H1 (cell line): ENCODE measurements at regions not wholly inside any gene's neighbourhood (a gene's known extent, or its start where the extent isn't known, plus 50 kb on each side); places are given as distances from the start of the nearest gene placed in this dataset.

Experiments used
- CTCF ChIA-PET: fragments of 300-600 bp; sonication (Branson Sonifier 250); formaldehyde crosslinking; loops from one replicate; lab custom pipeline; 2021; ENCODE audit not compliant: partially characterized antibody; lab: Charles Lee
- POLR2A ChIA-PET: fragments of 300-600 bp; sonication (Branson Sonifier 250); formaldehyde crosslinking; loops from one replicate; lab custom pipeline; 2021; ENCODE audit warnings: inconsistent platforms; ENCODE audit not compliant: partially characterized antibody; lab: Charles Lee
- DNase-seq, 2 experiments: peaks; one replicate each; pipeline versions ENCODE4 v3.0.0 to v3.0.0-alpha.2; 2010 to 2022; ENCODE audit warnings: low spot score in 2 of 2, low read depth in 1 of 2, mixed read lengths in 1 of 2
- FAIRE-seq: peaks from 2 replicates; lab custom pipeline; 2011; peaks lifted over from hg19 to GRCh38; lab: Jason Lieb, UNC
- H2AFZ ChIP-seq: 2 replicates; pipeline ENCODE4 v1.8.1; 2012; ENCODE audit warnings: low read length, inconsistent platforms
- H2AK5ac ChIP-seq: 2 replicates; pipeline ENCODE4 v1.6.1; 2013; ENCODE audit warnings: low read depth, low read length
- H2BK120ac ChIP-seq: replicated peaks from 2 replicates; pipeline ENCODE3; 2013; ENCODE audit warnings: low read depth, low read length, inconsistent platforms
- H2BK12ac ChIP-seq: 2 replicates; pipeline ENCODE4 v1.6.1; 2013; ENCODE audit warnings: low read depth, low read length
- H2BK15ac ChIP-seq: 2 replicates; pipeline ENCODE4 v1.6.1; 2013; ENCODE audit warnings: low read length
- H2BK20ac ChIP-seq: 2 replicates; pipeline ENCODE4 v1.6.1; 2013; ENCODE audit warnings: low read length
- H2BK5ac ChIP-seq: 2 replicates; pipeline ENCODE4 v1.6.1; 2013; ENCODE audit warnings: low read depth, low read length
- H3K14ac ChIP-seq: 2 replicates; pipeline ENCODE4 v1.6.1; 2013; ENCODE audit warnings: inconsistent platforms; ENCODE audit not compliant: insufficient read length
- H3K18ac ChIP-seq: 2 replicates; pipeline ENCODE4 v1.6.1; 2013; ENCODE audit warnings: low read length; ENCODE audit errors: extremely low read depth
- H3K23ac ChIP-seq: 2 replicates; pipeline ENCODE4 v1.6.1; 2013; ENCODE audit warnings: inconsistent platforms; ENCODE audit not compliant: insufficient read length
- H3K23me2 ChIP-seq: 2 replicates; pipeline ENCODE4 v1.6.1; 2013; ENCODE audit warnings: low read depth, low read length
- H3K27ac ChIP-seq: 2 replicates; pipeline ENCODE4 v1.6.1; 2011; ENCODE audit warnings: low read depth, low read length, inconsistent platforms
- H3K27me3 ChIP-seq, 4 experiments: replicated peaks in 1 of 4; 1 replicate in 1 of 4; 2 replicates in 3 of 4; pipeline versions ENCODE4 v1.6.1 to v1.8.1; 2011 to 2013; ENCODE audit warnings: low read length in 3 of 4, mild to moderate bottlenecking in 3 of 4, inconsistent platforms in 2 of 4, mixed read lengths in 2 of 4, moderate library complexity in 1 of 4; ENCODE audit not compliant: control insufficient read depth in 3 of 4, insufficient read depth in 3 of 4; ENCODE audit errors: extremely low read depth in 1 of 4
- H3K36me3 ChIP-seq, 4 experiments: 2 replicates each; pipeline versions ENCODE4 v1.6.1 to v1.8.1; 2011 to 2013; ENCODE audit warnings: mild to moderate bottlenecking in 4 of 4, low read length in 3 of 4, moderate library complexity in 2 of 4, control low read depth in 1 of 4, inconsistent platforms in 1 of 4; ENCODE audit not compliant: insufficient read depth in 4 of 4, control insufficient read depth in 2 of 4
- H3K4ac ChIP-seq: replicated peaks from 2 replicates; pipeline ENCODE3; 2013; ENCODE audit warnings: low read length, low read depth, mixed read lengths, inconsistent platforms; ENCODE audit not compliant: insufficient read length
- H3K4me1 ChIP-seq, 4 experiments: replicated peaks in 1 of 4; 1 replicate in 1 of 4; 2 replicates in 3 of 4; pipeline versions ENCODE4 v1.6.1 to v1.8.1; 2011 to 2013; ENCODE audit warnings: low read length in 3 of 4, inconsistent platforms in 2 of 4, mixed read lengths in 1 of 4; ENCODE audit not compliant: insufficient read depth in 4 of 4, control insufficient read depth in 3 of 4
- H3K4me2 ChIP-seq, 2 experiments: 2 replicates each; pipeline versions ENCODE4 v1.6.1 to v1.8.1; 2011 to 2013; ENCODE audit warnings: low read depth in 2 of 2, low read length in 2 of 2, control low read depth in 1 of 2, inconsistent platforms in 1 of 2, mild to moderate bottlenecking in 1 of 2; ENCODE audit not compliant: insufficient read depth in 1 of 2
- H3K4me3 ChIP-seq, 4 experiments: fragments of 200-600, 300-600 bp in 1 of 4; sonication (generic), shearing (Covaris generic), sonication (Bioruptor Twin) in 1 of 4; 2 replicates each; pipeline versions ENCODE4 v1.5.1 to v1.8.1; 2011 to 2016; ENCODE audit warnings: low read length in 4 of 4, low read depth in 3 of 4, control low read depth in 2 of 4, inconsistent platforms in 2 of 4, mild to moderate bottlenecking in 2 of 4, mixed read lengths in 1 of 4, moderate library complexity in 1 of 4; ENCODE audit not compliant: insufficient read depth in 2 of 4; ENCODE audit errors: extremely low read depth in 1 of 4
- H3K56ac ChIP-seq: replicated peaks from 2 replicates; pipeline ENCODE3; 2013; ENCODE audit warnings: low read depth, mild to moderate bottlenecking, mixed read lengths, low read length, inconsistent platforms; ENCODE audit not compliant: insufficient read length
- H3K79me1 ChIP-seq: 2 replicates; pipeline ENCODE4 v1.6.1; 2013; ENCODE audit warnings: low read depth, low read length, control low read depth
- H3K79me2 ChIP-seq, 2 experiments: 2 replicates each; pipeline versions ENCODE4 v1.6.1 to v1.8.1; 2012 to 2013; ENCODE audit warnings: low read length in 2 of 2, mild to moderate bottlenecking in 2 of 2, inconsistent platforms in 1 of 2; ENCODE audit not compliant: insufficient read depth in 2 of 2, control insufficient read depth in 1 of 2
- H3K9ac ChIP-seq, 4 experiments: replicated peaks in 1 of 4; 1 replicate in 1 of 4; 2 replicates in 3 of 4; pipeline versions ENCODE4 v1.6.1 to v1.8.1; 2011 to 2013; ENCODE audit warnings: low read depth in 3 of 4, low read length in 3 of 4, control low read depth in 2 of 4, mild to moderate bottlenecking in 2 of 4, moderate library complexity in 2 of 4, inconsistent platforms in 1 of 4; ENCODE audit errors: extremely low read depth in 1 of 4
- H3K9me3 ChIP-seq, 2 experiments: 2 replicates each; pipeline versions ENCODE4 v1.6.1 to v1.8.1; 2012 to 2013; ENCODE audit warnings: mild to moderate bottlenecking in 2 of 2, moderate library complexity in 2 of 2, control low read depth in 1 of 2, inconsistent platforms in 1 of 2, low read depth in 1 of 2, low read length in 1 of 2, mixed read lengths in 1 of 2; ENCODE audit not compliant: insufficient read depth in 2 of 2
- H4K20me1 ChIP-seq, 2 experiments: replicated peaks in 1 of 2; 2 replicates each; pipeline versions ENCODE3 to v1.8.1; 2011 to 2013; ENCODE audit warnings: inconsistent platforms in 2 of 2, low read length in 2 of 2, mild to moderate bottlenecking in 1 of 2; ENCODE audit not compliant: insufficient read depth in 2 of 2, control insufficient read depth in 1 of 2
- H4K5ac ChIP-seq: 2 replicates; pipeline ENCODE4 v1.6.1; 2013; ENCODE audit warnings: low read length, low read depth, mixed read lengths, inconsistent platforms; ENCODE audit not compliant: insufficient read length
- H4K8ac ChIP-seq: 2 replicates; pipeline ENCODE4 v1.8.0; 2013; ENCODE audit warnings: mild to moderate bottlenecking, moderate library complexity, low read length, inconsistent platforms; ENCODE audit not compliant: insufficient read depth; ENCODE audit errors: extremely low read depth
- H4K91ac ChIP-seq: replicated peaks from 2 replicates; pipeline ENCODE3; 2013; ENCODE audit warnings: low read length, mixed read lengths, inconsistent platforms; ENCODE audit not compliant: insufficient read length
- CBX5 ChIP-seq: fragments of 300-800, 300-1000 bp; sonication (generic); IDR thresholded peaks from 2 replicates; pipeline ENCODE4 v1.7.1; 2016; ENCODE audit warnings: antibody characterized with exemption, low read length, low read depth
- CEBPB ChIP-seq: IDR thresholded peaks from 2 replicates; pipeline ENCODE4 v1.6.1; 2012; ENCODE audit warnings: low read depth, low read length
- CHD1 ChIP-seq: IDR thresholded peaks from 2 replicates; pipeline ENCODE4 v1.6.1; 2012; ENCODE audit warnings: low read depth, low read length, improper control_type of control experiment
- CREB1 ChIP-seq: IDR thresholded peaks from 2 replicates; pipeline ENCODE4 v1.6.1; 2012; ENCODE audit warnings: inconsistent platforms
- FOSL1 ChIP-seq: IDR thresholded peaks from 2 replicates; pipeline ENCODE4 v1.6.1; 2011; ENCODE audit warnings: mild to moderate bottlenecking, low read depth, low read length, moderate library complexity; ENCODE audit not compliant: insufficient read depth
- GTF2F1 ChIP-seq: IDR thresholded peaks from 2 replicates; pipeline ENCODE4 v1.6.1; 2012; ENCODE audit warnings: low read depth, low read length, improper control_type of control experiment, borderline replicate concordance
- KDM1A ChIP-seq: fragments of 200-600, 300-600 bp; sonication (generic); IDR thresholded peaks from 2 replicates; pipeline ENCODE4 v1.7.1; 2016; ENCODE audit warnings: mild to moderate bottlenecking, low read length, borderline replicate concordance
- KDM4A ChIP-seq: IDR thresholded peaks from one replicate; pipeline ENCODE4 v1.7.1; 2012; ENCODE audit warnings: low read depth, mild to moderate bottlenecking, moderate library complexity, low read length, inconsistent platforms; ENCODE audit not compliant: severe bottlenecking
- KDM5A ChIP-seq: fragments of 200-600 bp; IDR thresholded peaks from 2 replicates; pipeline ENCODE4 v1.7.1; 2012; ENCODE audit warnings: mild to moderate bottlenecking, low read length, inconsistent platforms, mixed read lengths
- NRF1 ChIP-seq: IDR thresholded peaks from 2 replicates; pipeline ENCODE4 v1.6.1; 2011; ENCODE audit warnings: mild to moderate bottlenecking, low read depth, low read length, improper control_type of control experiment
- RFX5 ChIP-seq: IDR thresholded peaks from 2 replicates; pipeline ENCODE4 v1.6.1; 2011; ENCODE audit warnings: low read depth, low read length, improper control_type of control experiment, borderline replicate concordance
- SP2 ChIP-seq: IDR thresholded peaks from 2 replicates; pipeline ENCODE4 v1.6.1; 2012; ENCODE audit warnings: mild to moderate bottlenecking, low read length, inconsistent platforms
- SP4 ChIP-seq: IDR thresholded peaks from 2 replicates; pipeline ENCODE4 v1.6.1; 2012; ENCODE audit warnings: low read length, inconsistent platforms
- SUZ12 ChIP-seq: fragments of 200-600 bp; sonication (generic); IDR thresholded peaks from 2 replicates; pipeline ENCODE4 v1.6.1; 2012; ENCODE audit warnings: mild to moderate bottlenecking, inconsistent platforms, low read length, moderate library complexity, mixed read lengths
- TAF1 ChIP-seq: IDR thresholded peaks from 2 replicates; pipeline ENCODE4 v1.6.1; 2011; ENCODE audit warnings: mild to moderate bottlenecking, low read depth, low read length
- TAF7 ChIP-seq: optimal IDR thresholded peaks from 2 replicates; pipeline ENCODE3; 2011; ENCODE audit warnings: low read depth, mild to moderate bottlenecking, inconsistent platforms, low read length, moderate library complexity, borderline replicate concordance
- TBP ChIP-seq: IDR thresholded peaks from 2 replicates; pipeline ENCODE4 v1.6.1; 2011; ENCODE audit warnings: low read depth, low read length, improper control_type of control experiment
- WGBS, 2 experiments: shearing (Covaris generic) in 1 of 2; methylation state at CpG; one replicate each; pipeline versions ENCODE4 v1.1.6 to v1.1.7; 2013 to 2015; ENCODE audit warnings: low lambda C conversion rate in 2 of 2, mixed read lengths in 2 of 2, inconsistent platforms in 1 of 2, low coverage in 1 of 2, missing lambda C conversion rate in 1 of 2; ENCODE audit not compliant: insufficient replicate concordance in 2 of 2, insufficient coverage in 1 of 2, insufficient read length in 1 of 2; ENCODE audit errors: extremely low coverage in 1 of 2, missing lambda C conversion rate in 1 of 2; 5-methylcytosine and 5-hydroxymethylcytosine counted together

- CTCF ChIA-PET = interaction anchor here (0.7 to 1.7 kb wide), 3 partner anchors 18 to 370 kb away, joined by 3 to 5 read pairs (median 4); no protein-coding TSS in a partner anchor
- no peak for TF ChIP-seq FOSL1
- no peak for TF ChIP-seq RFX5
- TF ChIP-seq NRF1 = no peak
- no peak for TF ChIP-seq CHD1
- no peak for TF ChIP-seq TAF7
- TF ChIP-seq CEBPB = no peak
- no peak for TF ChIP-seq TBP
- no peak for TF ChIP-seq CBX5
- no peak for TF ChIP-seq TAF1
- TF ChIP-seq SP4 = no peak
- no peak for TF ChIP-seq KDM4A
- no peak for TF ChIP-seq CREB1
- no peak for TF ChIP-seq KDM1A
- TF ChIP-seq SUZ12 = no peak
- no peak for TF ChIP-seq GTF2F1
- TF ChIP-seq KDM5A = no peak
- TF ChIP-seq SP2 = no peak
Observed at GRCh38 chr16:86693033-86693432, 114.7 kb downstream of the FOXL1 start.

More at GRCh38 chr16:86693033-86693432, 114.7 kb downstream of the FOXL1 start:
- Histone ChIP-seq H4K20me1 (no peaks in the 10 kb centered on the region), H4K5ac (no peak overlapping the region), H3K23me2 (no peaks in the 10 kb centered on the region), H3K4ac (no peak overlapping the region), H2AK5ac (no peak overlapping the region), H2BK15ac (no peak overlapping the region), H2BK12ac (no peak overlapping the region), H3K4me2 (no peak overlapping the region), H3K56ac (no peak overlapping the region), H3K27me3 (no peaks in the 10 kb centered on the region; a peak in 2 of 7 replicates), H3K14ac (no peak overlapping the region), H2AFZ (no peak overlapping the region), H3K79me1 (no peaks in the 10 kb centered on the region), H2BK120ac (no peak overlapping the region), H3K9me3 (peaks cover 0 to 3% of the 10 kb centered on the region in 2 experiments; a peak in 1 of 4 replicates), H3K79me2 (no peaks in the 10 kb centered on the region), H3K18ac (no peak overlapping the region), H2BK5ac (no peak overlapping the region), H3K36me3 (no peaks in the 10 kb centered on the region), H3K4me1 (0 out of 7 replicates have a peak, but pooled peaks cover 0 to 6% (median 0%) of the 10 kb centered on the region in 4 experiments), H4K91ac (no peak overlapping the region), H2BK20ac (no peak overlapping the region), H4K8ac (no peak overlapping the region), H3K4me3 (no peak overlapping the region), H3K9ac (no peak overlapping the region), H3K23ac (no peak overlapping the region), H3K27ac (no peak overlapping the region)
- WGBS, 2 experiments = 76% methylated on average over 5 of the region's 5 CpGs; no CpG with 5 or more reads in 1 of the 2 experiments
- DNase-seq (no peak), FAIRE-seq (no peak)
- POLR2A ChIA-PET = interaction anchor here (1.5 kb wide), 1 partner anchor 40 kb away, joined by 3 read pairs; no protein-coding TSS in a partner anchor
